ENCODE measurements at regions not wholly inside any gene's neighbourhood (a gene's known extent, or its start where the extent isn't known, plus 50 kb on each side); places are given as distances from the start of the nearest gene placed in this dataset.

GRCh38 chr2:43068041-43068533 lies 158.3 kb downstream of the ZFP36L2 start:
- TF ChIP-seq EP300 (IDR thresholded peaks at IDR 0.05) (peak in 1 of 2 donors; percentile 71), CTCF (IDR thresholded peaks at IDR 0.05) (no peak), POLR2A (IDR thresholded peaks at IDR 0.05) (no peak)

Data from tibial nerve (tissue), 4 donors.